ENCODE measurements at regions not wholly inside any gene's neighbourhood (a gene's known extent, or its start where the extent isn't known, plus 50 kb on each side); places are given as distances from the start of the nearest gene placed in this dataset.
"Not testable (repeated sequence)": the region's sequence is repeated elsewhere in the genome, so short reads cannot be mapped to it uniquely, and the experiment has no call there.

DNA sequence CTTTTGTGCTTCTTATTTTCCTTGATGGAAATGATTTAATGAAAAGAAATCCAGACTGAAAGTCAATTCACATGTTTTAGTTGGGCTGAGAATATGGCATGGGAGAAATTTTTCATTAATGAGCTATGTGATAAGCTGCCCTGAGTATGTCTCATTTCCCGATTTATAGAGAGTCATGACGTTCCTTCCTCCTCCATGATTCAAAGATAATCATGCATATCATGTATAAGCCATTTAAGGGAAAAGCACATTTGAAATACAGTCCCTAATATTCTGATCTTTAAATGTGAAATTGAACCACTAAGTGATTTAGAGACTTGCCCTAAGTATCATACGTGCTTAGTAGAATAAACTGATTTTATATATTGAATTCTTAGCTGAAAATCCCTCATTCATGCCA, 840.9 kb downstream of the PCDH17 start:
- no peak for DNase-seq (ENCODE audit: low read depth in 1 of 2, low spot score in 1 of 2)

DNA sequence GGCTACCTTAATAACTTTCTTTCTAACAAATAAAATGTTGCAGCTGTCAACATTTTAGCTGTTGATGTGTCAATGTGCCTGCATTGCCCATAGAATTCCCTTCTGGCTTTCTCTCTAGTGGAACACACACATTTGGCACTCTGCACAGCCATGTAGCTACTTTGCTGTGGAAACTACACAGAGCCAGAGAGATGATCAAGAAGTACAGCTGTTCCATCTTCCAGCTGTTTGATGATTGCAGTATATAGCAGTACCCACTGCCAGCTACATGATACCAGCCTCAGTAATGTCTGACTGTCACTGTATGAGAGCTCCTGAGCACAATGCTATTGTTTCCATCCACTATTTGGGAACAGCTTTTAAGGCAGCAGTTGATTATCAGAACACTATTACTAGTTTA, 843.0 kb downstream of the PCDH17 start:
- no peak for DNase-seq (ENCODE audit: low read depth in 1 of 2, low spot score in 1 of 2)

DNA sequence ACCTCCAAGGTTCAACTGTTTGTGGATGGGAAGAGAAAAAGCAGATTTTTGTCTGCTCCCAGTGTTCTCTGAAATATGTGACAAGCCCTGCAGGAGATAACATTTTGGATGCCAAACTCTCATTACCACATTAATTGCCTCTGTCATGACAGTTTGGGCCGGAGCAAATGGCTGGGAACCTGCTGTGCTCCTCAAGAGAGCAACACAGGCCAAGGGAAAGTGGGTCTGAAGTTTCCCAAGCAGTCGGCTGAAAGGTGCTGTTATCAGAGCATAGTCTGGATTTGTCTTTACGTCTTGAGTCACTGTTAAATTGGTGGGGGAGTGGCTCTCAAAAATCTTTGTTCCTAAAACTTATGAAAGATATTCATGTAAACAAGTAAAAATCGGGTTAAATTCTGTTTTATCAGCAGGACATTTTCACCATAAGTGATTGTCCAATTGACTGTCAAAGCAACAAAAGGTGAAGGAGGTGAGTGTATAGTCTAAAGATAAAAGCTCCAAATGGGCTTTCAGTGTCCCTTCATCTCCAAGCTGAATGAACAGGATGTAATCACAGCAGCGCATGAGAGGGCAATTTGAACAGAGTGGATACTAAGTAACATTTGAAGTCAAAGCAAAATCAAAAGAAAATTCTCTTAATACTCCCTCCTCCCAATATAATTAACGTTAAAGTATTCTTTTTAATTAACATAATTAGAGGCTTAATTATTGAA, 844.8 kb downstream of the PCDH17 start:
- DNase-seq (ENCODE audit: low read depth in 1 of 2, low spot score in 1 of 2) = no peak

DNA sequence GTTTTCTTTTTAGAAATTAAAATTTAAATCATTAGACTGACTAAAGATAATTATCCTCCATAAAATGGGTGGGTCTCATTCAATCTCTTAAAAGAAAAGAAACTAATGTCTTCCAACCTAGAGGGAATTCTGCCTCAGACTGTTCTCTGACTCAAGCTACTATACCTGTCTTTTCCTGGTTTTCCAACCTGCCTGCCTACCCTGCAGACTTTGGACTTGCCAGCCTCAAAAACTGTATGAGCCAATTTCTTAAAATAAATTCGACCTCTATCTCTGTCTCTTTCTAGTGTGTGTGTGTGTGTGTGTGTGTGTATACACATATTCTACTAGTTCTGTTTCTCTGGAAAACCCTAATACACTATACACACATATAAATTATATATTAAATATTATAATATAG, 847.3 kb downstream of the PCDH17 start:
- DNase-seq (ENCODE audit: low read depth in 1 of 2, low spot score in 1 of 2) = no peak

DNA sequence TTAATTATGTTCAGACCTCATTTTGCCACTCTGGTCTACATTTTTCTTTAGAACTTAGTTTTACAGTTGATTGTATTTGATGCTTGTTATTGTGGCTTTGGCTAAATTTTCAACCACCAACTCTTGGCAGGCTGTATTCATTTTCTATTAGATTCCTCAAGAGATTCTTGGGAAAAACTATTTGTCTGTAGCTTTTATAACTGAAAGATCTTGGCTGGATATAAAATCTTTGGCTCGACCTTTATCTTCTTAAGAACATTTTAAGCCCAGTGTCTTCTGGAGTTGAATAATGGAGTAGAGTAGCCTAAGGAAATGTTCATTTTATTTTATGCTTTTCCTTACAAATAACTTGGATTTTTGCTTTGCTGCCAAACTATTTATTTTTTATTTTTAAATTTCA, 848.5 kb downstream of the PCDH17 start:
- no peak for DNase-seq (ENCODE audit: low read depth in 1 of 2, low spot score in 1 of 2)

DNA sequence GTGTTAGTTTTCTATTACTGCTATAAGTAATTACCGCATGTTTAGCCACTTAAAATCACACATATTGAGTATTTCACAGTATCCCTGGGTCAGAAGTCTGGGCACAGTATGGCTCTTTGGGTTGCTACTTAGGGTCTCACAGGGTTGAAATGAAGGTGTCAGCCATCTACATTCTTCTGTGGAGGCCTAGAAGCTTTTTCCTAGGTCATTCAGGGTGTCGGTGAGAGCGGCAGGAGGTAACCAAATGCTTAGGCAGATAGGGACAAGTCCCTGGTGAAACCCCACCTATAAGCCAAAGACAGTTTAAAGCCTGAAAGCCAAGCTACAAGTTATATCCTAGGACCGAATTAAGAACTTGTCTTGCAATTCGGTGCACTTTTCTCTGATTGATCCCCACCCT, 856.7 kb downstream of the PCDH17 start:
- DNase-seq (ENCODE audit: low read depth in 1 of 2, low spot score in 1 of 2) = no peak

DNA sequence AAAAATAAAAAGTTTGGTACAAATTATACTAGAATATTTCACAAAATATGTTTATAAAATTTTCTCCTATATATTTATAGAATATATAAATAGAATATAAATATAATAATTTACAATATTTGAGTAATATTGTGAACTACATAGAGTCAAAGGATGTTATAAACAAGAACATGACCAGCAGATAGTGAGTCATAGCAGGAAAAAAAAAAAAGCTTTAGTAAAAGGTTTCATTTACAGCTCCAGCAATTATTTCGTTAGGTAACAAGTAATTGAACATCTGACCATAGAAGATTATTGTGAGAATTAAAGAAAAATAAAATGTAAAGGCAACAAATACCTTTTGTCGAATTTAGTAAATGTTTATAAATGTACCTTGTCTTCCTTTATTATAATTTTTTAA, 864.1 kb downstream of the PCDH17 start:
- DNase-seq (ENCODE audit: low read depth in 1 of 2, low spot score in 1 of 2) = no peak

DNA sequence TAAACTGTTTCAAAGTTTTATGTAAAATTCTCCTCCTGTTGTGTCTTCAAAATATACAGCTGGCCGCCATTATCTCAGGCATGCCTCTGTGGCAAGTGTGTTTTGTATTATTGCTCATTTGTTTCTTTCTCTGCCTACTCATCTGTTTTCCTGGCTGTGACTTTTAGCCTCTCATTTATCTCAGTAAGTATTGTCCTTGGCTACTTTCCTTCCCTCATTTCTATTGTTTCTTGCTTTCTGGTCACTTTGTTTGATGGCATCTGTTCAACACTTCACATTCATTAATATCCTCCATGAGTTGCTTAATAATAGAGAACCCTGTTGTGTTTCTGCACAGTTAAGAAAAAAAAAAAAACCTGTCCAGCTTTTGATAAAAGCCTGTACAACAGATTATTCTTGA, 869.4 kb downstream of the PCDH17 start:
- DNase-seq (ENCODE audit: low read depth in 1 of 2, low spot score in 1 of 2) = no peak

DNA sequence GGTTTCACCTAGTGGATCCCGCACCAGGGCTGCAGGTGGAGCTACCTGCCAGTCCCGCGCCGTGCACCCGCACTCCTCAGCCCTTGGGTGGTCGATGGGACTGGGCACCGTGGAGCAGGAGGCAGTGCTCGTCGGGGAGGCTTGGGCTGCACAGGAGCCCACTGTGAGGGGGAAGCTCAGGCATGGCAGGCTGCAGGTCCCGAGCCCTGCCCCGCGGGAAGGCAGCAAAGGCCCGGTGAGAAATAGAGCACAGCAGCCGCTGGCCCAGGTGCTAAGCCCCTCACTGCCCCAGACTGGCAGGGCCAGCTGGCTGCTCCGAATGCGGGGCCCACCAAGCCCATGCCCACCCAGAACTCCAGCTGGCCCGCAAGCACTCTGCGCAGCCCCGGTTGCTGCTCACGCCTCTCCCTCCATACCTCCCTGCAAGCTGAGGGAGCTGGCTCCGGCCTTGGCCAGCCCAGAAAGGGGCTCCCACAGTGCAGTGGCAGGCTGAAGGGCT, 872.7 kb downstream of the PCDH17 start:
- DNase-seq (ENCODE audit: low read depth in 1 of 2, low spot score in 1 of 2) = not testable (repeated sequence)

DNA sequence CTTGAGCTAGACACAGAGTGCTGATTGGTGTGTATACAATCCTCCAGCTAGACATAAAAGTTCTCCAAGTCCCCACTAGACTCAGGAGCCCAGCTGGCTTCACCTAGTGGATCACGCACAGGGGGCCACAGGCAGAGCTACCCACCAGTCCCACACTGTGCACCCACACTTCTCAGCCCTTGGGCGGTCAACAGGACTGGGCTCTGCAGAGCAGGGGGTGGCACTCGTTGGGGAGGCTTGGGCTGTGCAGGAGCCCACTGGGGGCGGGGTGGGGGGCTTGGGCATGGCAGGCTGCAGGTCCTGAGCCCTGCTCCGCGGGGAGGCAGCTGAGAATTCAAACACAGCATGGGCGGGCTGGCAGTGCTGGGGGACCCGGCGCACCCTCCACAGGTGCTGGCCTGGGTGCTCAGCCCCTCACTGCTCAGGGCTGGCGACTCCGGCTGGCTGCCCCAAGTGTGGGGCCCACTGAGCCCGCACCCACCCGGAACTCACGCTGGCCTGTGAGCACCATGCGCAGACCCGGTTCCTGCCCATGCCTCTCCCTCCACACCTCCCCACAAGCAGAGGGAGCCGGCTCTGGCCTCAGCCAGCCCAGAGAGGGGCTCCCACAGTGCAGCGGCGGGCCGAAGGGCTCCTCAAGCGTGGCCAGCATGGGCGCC, 873.8 kb downstream of the PCDH17 start:
- DNase-seq (ENCODE audit: low read depth in 1 of 2, low spot score in 1 of 2) = not testable (repeated sequence)

DNA sequence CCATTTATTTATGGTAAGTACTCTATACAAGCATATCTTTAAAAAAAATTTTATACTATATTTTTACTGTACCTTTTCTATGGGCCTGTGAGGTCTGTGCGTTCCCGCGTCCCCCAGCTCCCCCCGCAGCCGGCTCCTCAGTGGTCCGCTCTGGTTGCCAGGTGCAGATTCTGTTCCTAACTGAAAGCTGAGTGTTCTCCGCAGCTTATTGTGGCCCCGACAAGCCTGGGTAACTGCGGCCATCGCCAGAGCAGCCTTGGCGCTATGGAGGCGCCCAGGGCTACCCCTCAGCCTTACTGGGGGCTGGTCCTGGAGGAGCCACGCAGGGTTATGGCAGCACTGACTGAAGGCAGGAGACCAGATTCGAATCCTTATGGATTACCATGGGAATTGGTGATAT, 896.8 kb downstream of the PCDH17 start:
- DNase-seq (ENCODE audit: low read depth in 1 of 2, low spot score in 1 of 2) = no peak

DNA sequence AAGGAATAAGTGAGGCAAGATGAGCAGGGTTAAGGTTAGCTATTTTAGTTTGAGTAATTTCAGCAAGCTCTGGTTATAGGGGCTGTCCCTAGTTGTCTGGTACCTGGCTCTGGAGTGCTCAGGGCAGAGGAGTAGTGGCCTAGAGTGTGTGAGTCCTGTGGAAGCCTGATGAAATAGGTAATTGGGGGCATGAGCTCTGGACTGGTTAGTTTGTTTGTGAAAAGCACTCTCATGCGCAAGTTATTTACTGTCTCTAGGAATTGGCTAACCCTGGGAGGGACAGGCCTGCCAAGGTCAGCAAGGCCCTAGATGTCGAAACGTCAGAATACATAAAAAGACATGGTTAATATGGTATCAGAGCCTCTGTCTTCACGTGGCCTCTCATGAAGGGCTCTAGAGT, 900.1 kb downstream of the PCDH17 start:
- DNase-seq (ENCODE audit: low read depth in 1 of 2, low spot score in 1 of 2) = no peak

DNA sequence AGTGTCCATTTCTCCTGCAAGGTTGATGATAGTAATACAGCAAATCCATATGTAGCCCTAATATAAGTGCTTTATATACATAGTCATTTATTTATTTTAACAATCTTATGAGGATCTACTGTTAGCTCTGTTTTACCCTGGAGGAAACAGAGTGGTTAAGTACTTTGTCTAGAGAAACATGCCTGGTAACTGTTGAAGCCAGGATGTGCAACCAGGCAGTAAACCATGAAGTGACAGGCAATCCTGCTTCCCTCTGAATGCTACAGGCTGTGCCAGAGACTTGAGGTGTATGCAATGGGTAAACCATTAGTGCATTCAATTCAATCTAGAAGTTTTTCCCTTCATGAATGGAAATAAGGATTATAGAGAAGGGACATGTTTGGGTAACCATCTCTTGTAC, 911.0 kb downstream of the PCDH17 start:
- no peak for DNase-seq (ENCODE audit: low read depth in 1 of 2, low spot score in 1 of 2)

DNA sequence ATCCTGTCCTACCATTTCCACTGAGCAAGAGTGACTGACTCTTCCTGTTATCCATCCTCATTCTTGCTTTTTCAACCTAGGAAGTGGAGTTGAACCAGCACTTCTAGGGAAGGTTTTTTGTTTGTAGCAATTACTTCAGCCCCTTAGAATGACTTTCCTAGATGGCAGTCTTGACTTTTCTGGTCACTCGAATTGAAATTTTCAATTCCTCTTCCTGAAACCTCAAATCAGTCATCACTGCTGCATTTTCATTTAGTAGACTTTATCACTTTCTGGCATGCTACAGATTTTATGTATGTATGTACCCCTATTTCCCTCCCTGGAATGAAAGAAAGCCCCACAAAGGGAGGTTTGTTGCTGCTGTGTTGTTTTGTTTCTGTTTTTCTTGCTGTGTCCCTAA, 915.9 kb downstream of the PCDH17 start:
- DNase-seq (ENCODE audit: low read depth in 1 of 2, low spot score in 1 of 2) = no peak

DNA sequence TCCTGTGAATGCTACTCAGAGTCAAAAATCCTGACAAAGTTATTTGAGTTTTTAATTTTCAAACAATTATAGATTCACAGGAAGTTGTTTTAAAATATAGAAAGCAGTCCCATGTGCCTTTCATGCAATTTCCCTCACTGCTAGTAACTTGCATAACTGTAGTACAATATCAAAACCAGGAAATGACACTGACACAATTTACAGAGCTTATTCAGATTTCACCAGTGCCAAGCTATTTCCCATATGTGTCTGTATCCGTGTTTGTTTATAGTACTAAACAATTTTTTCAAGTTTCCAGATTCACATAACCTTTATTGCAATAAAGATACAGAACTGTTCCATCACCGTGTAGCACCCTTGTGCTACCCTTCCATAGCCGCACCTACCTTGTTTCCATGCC, 934.6 kb downstream of the PCDH17 start:
- no peak for DNase-seq (ENCODE audit: low read depth in 1 of 2, low spot score in 1 of 2)

DNA sequence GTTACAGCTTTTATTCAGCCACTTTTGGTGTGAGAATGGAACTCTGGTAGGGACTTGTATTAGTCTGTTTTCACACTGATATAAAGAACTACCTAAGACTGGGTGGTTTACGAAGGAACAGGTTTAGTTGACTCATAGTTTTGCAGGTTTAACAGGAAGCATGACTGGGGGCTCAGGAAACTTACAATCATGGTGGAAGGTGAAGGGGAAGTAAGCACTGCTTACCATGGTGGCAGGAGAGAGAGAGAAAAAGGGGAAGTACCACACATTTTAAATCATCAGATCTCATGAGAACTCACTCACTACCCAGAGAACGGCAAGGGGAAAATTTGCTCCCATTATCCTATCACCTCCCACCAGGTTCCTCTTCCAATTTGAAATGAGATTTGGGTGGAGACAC, 942.2 kb downstream of the PCDH17 start:
- no peak for DNase-seq (ENCODE audit: low read depth in 1 of 2, low spot score in 1 of 2)

DNA sequence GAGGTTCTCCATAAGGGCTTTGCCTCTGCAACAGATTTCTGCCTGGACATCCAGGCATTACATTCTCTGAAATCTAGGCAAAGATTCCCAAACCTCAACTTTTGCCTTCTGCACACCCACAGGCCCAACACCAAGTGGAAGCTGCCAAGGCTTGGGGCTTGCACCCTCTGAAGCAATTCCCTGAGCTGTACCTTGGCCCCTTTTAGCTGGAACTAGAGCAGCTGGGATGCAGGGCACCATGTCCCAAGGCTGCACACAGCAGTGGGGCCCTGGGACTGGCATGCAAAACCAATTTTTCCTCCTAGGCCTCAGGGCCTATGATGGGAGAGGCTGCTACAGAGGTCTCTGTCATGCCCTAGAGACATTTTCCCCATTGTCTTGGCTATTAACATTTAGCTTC, 943.2 kb downstream of the PCDH17 start:
- no peak for DNase-seq (ENCODE audit: low read depth in 1 of 2, low spot score in 1 of 2)

DNA sequence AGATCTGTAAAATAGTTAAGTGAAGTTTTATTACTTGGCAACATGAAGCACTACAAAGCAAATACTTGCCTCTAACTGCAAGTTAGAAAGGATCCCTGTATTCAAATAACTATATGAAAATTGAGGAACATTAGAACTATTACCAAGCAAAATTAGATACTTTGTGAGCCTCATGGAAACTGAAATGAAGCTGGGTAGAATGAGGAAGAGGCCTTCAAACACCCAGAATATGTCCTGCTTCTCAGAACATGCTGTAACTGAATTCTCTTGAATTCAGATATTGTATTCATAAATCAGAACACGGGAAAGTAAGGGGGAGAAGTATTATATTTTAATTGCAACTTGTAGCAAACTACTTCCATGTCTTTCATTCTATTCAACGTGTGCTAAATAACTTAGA, 947.9 kb downstream of the PCDH17 start:
- DNase-seq (ENCODE audit: low read depth in 1 of 2, low spot score in 1 of 2) = no peak

DNA sequence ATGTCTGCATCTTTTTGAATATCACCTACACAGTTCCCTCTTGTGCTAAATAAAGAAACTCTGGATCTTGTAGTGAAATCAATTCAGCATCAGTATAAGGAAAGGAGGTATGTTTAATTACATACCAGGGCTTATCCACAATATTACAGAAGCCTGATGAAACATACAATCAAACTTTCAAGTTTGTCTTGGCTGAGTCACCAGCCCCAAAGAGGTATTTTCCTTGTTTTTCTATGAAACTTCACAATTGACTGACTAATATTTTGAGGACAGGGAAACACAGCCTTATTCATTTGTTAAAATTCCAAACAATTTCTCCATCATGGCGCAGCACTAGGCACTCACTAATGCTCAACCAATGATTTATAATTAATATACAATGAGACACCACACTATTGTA, 952.4 kb downstream of the PCDH17 start:
- no peak for DNase-seq (ENCODE audit: low read depth in 1 of 2, low spot score in 1 of 2)

DNA sequence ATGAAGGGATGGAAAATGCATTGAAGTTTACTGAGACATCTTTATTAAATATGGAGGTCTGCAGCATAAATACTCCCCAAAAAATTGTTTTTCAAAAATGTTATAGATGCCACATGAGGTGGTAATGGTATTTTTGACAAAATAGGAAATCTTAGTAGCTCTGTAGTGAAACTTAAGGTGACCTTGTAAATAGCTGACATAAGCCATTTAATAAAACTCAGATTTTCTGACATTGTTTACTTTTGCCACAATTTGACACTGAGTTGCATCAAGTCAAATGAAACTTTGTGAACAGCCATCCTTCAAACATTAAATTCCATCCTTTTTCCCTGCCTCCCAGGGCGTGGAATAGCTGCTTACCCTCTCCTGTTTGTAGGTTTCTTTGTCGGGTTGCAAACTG, 953.1 kb downstream of the PCDH17 start:
- no peak for DNase-seq (ENCODE audit: low read depth in 1 of 2, low spot score in 1 of 2)

DNA sequence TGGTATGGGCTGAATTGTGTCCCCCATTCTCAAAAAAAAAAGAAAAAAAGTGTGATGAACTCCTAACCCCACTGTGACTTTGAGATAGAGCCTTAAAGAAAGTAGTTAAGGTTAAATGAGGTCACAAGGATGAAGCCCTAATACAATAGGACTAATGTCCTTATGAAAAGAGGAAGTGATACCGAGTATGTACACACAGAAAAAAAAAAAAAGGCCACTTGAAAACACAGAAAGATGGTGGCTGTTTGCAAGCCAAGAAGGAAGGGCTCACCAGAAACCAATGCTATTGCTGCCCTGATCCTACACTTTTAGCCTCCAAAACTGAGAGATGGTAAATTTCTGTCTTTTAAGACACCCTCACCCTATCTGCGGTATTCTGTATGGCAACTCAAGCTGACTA, 955.6 kb downstream of the PCDH17 start:
- DNase-seq (ENCODE audit: low read depth in 1 of 2, low spot score in 1 of 2) = no peak

DNA sequence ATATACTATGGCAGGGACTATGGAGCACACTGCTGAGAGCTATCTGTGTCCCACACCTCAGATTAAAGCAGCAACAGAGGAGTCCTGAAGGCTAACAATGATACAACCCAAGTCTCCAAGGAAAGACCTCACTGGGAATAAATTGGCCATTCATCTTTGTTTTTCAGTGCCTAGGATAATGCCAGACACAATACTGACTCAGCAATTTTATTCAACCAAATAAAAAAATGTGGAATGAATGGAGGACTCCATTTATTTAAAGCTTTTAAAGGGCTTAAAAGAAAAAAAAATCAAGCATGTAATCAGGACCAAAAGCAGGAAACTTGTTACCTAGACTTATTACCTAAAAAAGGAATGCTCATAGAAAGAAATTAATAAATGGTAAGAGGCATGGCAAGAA, 960.5 kb downstream of the PCDH17 start:
- DNase-seq (ENCODE audit: low read depth in 1 of 2, low spot score in 1 of 2) = no peak

DNA sequence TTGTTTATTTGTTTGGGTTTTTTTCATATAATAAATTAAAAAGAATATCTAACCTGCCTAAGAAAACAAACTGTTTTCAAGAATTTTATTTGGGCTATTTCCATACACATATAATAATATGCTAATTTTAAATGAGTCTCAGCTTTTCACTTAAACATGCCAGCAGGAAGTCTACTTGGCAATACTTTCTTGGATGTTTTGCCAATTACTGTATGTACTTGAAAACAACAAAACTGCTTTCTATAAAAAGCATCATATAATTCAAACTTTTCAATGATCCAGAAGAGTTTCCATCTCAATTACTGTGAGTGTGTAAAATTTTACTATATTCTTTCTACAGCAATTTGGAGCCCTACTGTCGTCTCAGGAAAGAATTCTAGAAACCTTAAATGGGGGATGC, 961.2 kb downstream of the PCDH17 start:
- no peak for DNase-seq (ENCODE audit: low read depth in 1 of 2, low spot score in 1 of 2)
